ENCODE measurements at regions not wholly inside any gene's neighbourhood (a gene's known extent, or its start where the extent isn't known, plus 50 kb on each side); places are given as distances from the start of the nearest gene placed in this dataset.

GRCh38 chr12:75709503-75709902, 198.1 kb upstream of the KRR1 start:
- H3K4me1 Mint-ChIP-seq, result peaks cover 67% of the 10 kb centered on the region

GRCh38 chr12:75708802-75709201, 197.4 kb upstream of the KRR1 start:
- ATAC-seq (no peak), DNase-seq (ENCODE audit: low spot score) (no peak)
- Mint-ChIP-seq H3K27ac (no peak overlapping the region), H3K36me3 (no peaks in the 10 kb centered on the region), H3K4me1 (peaks cover 70% of the 10 kb centered on the region), H3K27me3 (ENCODE audit: low read depth) (no peaks in the 10 kb centered on the region), H3K4me3 (no peak overlapping the region), H3K9me3 (peaks cover 3% of the 10 kb centered on the region; the same call in 1 of the 2 replicates)
- CTCF ChIA-PET, result interaction anchor here (1.5 kb wide), 1 partner anchor 323 kb away, joined by 5 read pairs; the partner anchor contains the start of gene PHLDA1
- POLR2A ChIA-PET, result no interaction called here
- TF ChIP-seq CDX4 (CRISPR knock-in tag; IDR thresholded peaks at IDR 0.05; ENCODE audit: borderline replicate concordance), result no peak
- TF ChIP-seq RELA (CRISPR knock-in tag; IDR thresholded peaks at IDR 0.05; ENCODE audit: borderline replicate concordance), result no peak
- no peak for TF ChIP-seq ZNF416 (CRISPR knock-in tag; IDR thresholded peaks at IDR 0.05)

More at GRCh38 chr12:75709503-75709902, 198.1 kb upstream of the KRR1 start:
- ChIA-PET CTCF (interaction anchor here (1.5 kb wide), 1 partner anchor 322 kb away, joined by 5 read pairs; the partner anchor contains the start of gene PHLDA1), POLR2A (no interaction called here)
- H3K9me3 Mint-ChIP-seq, result peaks cover 3% of the 10 kb centered on the region; the same call in 1 of the 2 replicates
- H3K36me3 Mint-ChIP-seq, result no peaks in the 10 kb centered on the region
- no peak overlapping the region for H3K4me3 Mint-ChIP-seq
- ATAC-seq (no peak), DNase-seq (ENCODE audit: low spot score) (no peak)
- TF ChIP-seq PREB (CRISPR knock-in tag; IDR thresholded peaks at IDR 0.05; ENCODE audit: borderline replicate concordance), result no peak
- TF ChIP-seq MLX (CRISPR knock-in tag; IDR thresholded peaks at IDR 0.05), result no peak
- no peak for TF ChIP-seq ZNF317 (CRISPR knock-in tag; IDR thresholded peaks at IDR 0.05; ENCODE audit: borderline replicate concordance, low read depth)
- no peak for TF ChIP-seq TEAD4 (CRISPR knock-in tag; IDR thresholded peaks at IDR 0.05)
- TF ChIP-seq JUN (CRISPR knock-in tag; IDR thresholded peaks at IDR 0.05), result no peak
- no peak for TF ChIP-seq HMGA2 (CRISPR knock-in tag; IDR thresholded peaks at IDR 0.05)
- no peak for TF ChIP-seq CBFB (CRISPR knock-in tag; IDR thresholded peaks at IDR 0.05; ENCODE audit: low read depth)
- TF ChIP-seq ETV6 (CRISPR knock-in tag; IDR thresholded peaks at IDR 0.05), result no peak
- no peak for TF ChIP-seq SMAD4 (CRISPR knock-in tag; IDR thresholded peaks at IDR 0.05)
- no peak for TF ChIP-seq SMAD3 (CRISPR knock-in tag; IDR thresholded peaks at IDR 0.05; ENCODE audit: borderline replicate concordance)
- TF ChIP-seq ERG (CRISPR knock-in tag; IDR thresholded peaks at IDR 0.05), result no peak
- TF ChIP-seq GTF2I (CRISPR knock-in tag; conservative IDR thresholded peaks at IDR 0.05), result no peak
- H3K27ac Mint-ChIP-seq, result no peak overlapping the region
- H3K27me3 Mint-ChIP-seq (ENCODE audit: low read depth), result no peaks in the 10 kb centered on the region

- Mint-ChIP-seq H3K27ac (no peak overlapping the region), H3K27me3 (ENCODE audit: low read depth) (no peaks in the 10 kb centered on the region), H3K36me3 (no peaks in the 10 kb centered on the region), H3K4me1 (peaks cover 70% of the 10 kb centered on the region), H3K9me3 (peaks cover 3% of the 10 kb centered on the region; the same call in 1 of the 2 replicates), H3K4me3 (no peak overlapping the region)
- DNase-seq (ENCODE audit: low spot score) (no peak), ATAC-seq (no peak)
- ChIA-PET POLR2A (no interaction called here), CTCF (interaction anchor here (1.5 kb wide), 1 partner anchor 324 kb away, joined by 5 read pairs; the partner anchor contains the start of gene PHLDA1)
- TF ChIP-seq JAZF1 (CRISPR knock-in tag; IDR thresholded peaks at IDR 0.05), result no peak
- TF ChIP-seq ATF1 (CRISPR knock-in tag; IDR thresholded peaks at IDR 0.05), result no peak
- TF ChIP-seq TEAD4 (CRISPR knock-in tag; IDR thresholded peaks at IDR 0.05), result no peak
- TF ChIP-seq EMX1 (CRISPR knock-in tag; IDR thresholded peaks at IDR 0.05), result no peak
- no peak for TF ChIP-seq PREB (CRISPR knock-in tag; IDR thresholded peaks at IDR 0.05; ENCODE audit: borderline replicate concordance)
- no peak for TF ChIP-seq KAT7 (CRISPR knock-in tag; IDR thresholded peaks at IDR 0.05; ENCODE audit: borderline replicate concordance)
- TF ChIP-seq ZNF416 (CRISPR knock-in tag; IDR thresholded peaks at IDR 0.05), result no peak
- no peak for TF ChIP-seq ZNF263 (CRISPR knock-in tag; IDR thresholded peaks at IDR 0.05; ENCODE audit: low read depth)
- TF ChIP-seq ZNF425 (CRISPR knock-in tag; conservative IDR thresholded peaks at IDR 0.05), result no peak
- no peak for TF ChIP-seq HMGXB4 (CRISPR knock-in tag; IDR thresholded peaks at IDR 0.05)
- TF ChIP-seq IRF2 (CRISPR knock-in tag; IDR thresholded peaks at IDR 0.05; ENCODE audit: borderline replicate concordance, low read depth), result no peak
Measured at GRCh38 chr12:75707983-75708382, 196.6 kb upstream of the KRR1 start.

All from WTC11 (cell line).